SK-N-SH (cell line): ENCODE measurements at regions not wholly inside any gene's neighbourhood (a gene's known extent, or its start where the extent isn't known, plus 50 kb on each side); places are given as distances from the start of the nearest gene placed in this dataset.

Experiments used
- CTCF ChIA-PET: fragments of 300-600, 350-600 bp; formaldehyde crosslinking; extraction: SDS; loops from one replicate; lab custom pipeline; 2021; lab: Yijun Ruan, JAX
- POLR2A ChIA-PET: fragments of 350-600 bp; sonication (Branson Sonifier 250); formaldehyde crosslinking; extraction: SDS; loops from one replicate; lab custom pipeline; 2020; ENCODE audit warnings: antibody characterized with exemption, inconsistent platforms; lab: Yijun Ruan, JAX
- DNase-seq: peaks from one replicate; pipeline ENCODE4 v3.0.0; 2012
- H2AFZ ChIP-seq: fragments of 200-600 bp; sonication (generic); 2 replicates; pipeline ENCODE4 v1.8.1; 2016; ENCODE audit warnings: antibody characterized with exemption, mild to moderate bottlenecking, low read depth
- H3F3A ChIP-seq: fragments of 200-600 bp; sonication (generic); replicated peaks from 2 replicates; pipeline ENCODE3; 2016; ENCODE audit warnings: antibody characterized with exemption, mild to moderate bottlenecking; ENCODE audit not compliant: insufficient read depth
- H3K27ac ChIP-seq, 2 experiments: fragments of 200-500 bp in 1 of 2; fragments of 200-600 bp in 1 of 2; sonication (Bioruptor generic) in 1 of 2; sonication (generic), shearing (Covaris generic) in 1 of 2; 2 replicates each; pipeline versions ENCODE4 v1.5.1 to v1.6.1; 2014 to 2016; ENCODE audit warnings: low read depth in 2 of 2, inconsistent platforms in 1 of 2, low read length in 1 of 2, mild to moderate bottlenecking in 1 of 2, mixed read lengths in 1 of 2
- H3K27me3 ChIP-seq: fragments of 200-600 bp; sonication (generic), shearing (Covaris generic); 2 replicates; pipeline ENCODE4 v1.6.1; 2016; ENCODE audit warnings: mixed run types; ENCODE audit not compliant: insufficient read depth
- H3K36me3 ChIP-seq, 2 experiments: fragments of 200-500 bp in 1 of 2; fragments of 200-600 bp in 1 of 2; sonication (Bioruptor generic) in 1 of 2; sonication (generic) in 1 of 2; replicated peaks in 1 of 2; 2 replicates each; pipeline versions ENCODE3 to v1.5.1; 2014 to 2016; ENCODE audit warnings: low read length in 1 of 2, mild to moderate bottlenecking in 1 of 2; ENCODE audit not compliant: insufficient read depth in 2 of 2, control insufficient read depth in 1 of 2
- H3K4me1 ChIP-seq, 2 experiments: fragments of 200-500 bp in 1 of 2; fragments of 200-600 bp in 1 of 2; sonication (Bioruptor generic) in 1 of 2; sonication (generic), shearing (Covaris generic) in 1 of 2; 2 replicates each; pipeline versions ENCODE4 v1.5.1 to v1.6.1; 2014 to 2016; ENCODE audit warnings: low read depth in 1 of 2, low read length in 1 of 2, mixed run types in 1 of 2; ENCODE audit not compliant: insufficient read depth in 2 of 2, control insufficient read depth in 1 of 2
- H3K4me2 ChIP-seq: fragments of 200-600 bp; sonication (generic), shearing (Covaris generic); 2 replicates; pipeline ENCODE4 v1.6.1; 2017; ENCODE audit warnings: mixed run types
- H3K4me3 ChIP-seq, 2 experiments: fragments of 200-500 bp in 1 of 2; fragments of 200-600 bp in 1 of 2; sonication (Bioruptor generic) in 1 of 2; sonication (generic), shearing (Covaris generic) in 1 of 2; 2 replicates each; pipeline versions ENCODE4 v1.5.1 to v1.8.1; 2014 to 2016; ENCODE audit warnings: low read depth in 2 of 2, inconsistent platforms in 1 of 2, low read length in 1 of 2, mild to moderate bottlenecking in 1 of 2, mixed read lengths in 1 of 2, moderate library complexity in 1 of 2
- H3K79me2 ChIP-seq: fragments of 200-600 bp; sonication (generic); 2 replicates; pipeline ENCODE4 v1.8.1; 2017; ENCODE audit warnings: mild to moderate bottlenecking; ENCODE audit not compliant: insufficient read depth
- H3K9ac ChIP-seq: fragments of 200-600 bp; sonication (generic); 2 replicates; pipeline ENCODE4 v1.6.1; 2017; ENCODE audit warnings: mixed run types
- H3K9me2 ChIP-seq: fragments of 200-600 bp; sonication (generic); 2 replicates; pipeline ENCODE4 v1.6.1; 2017; ENCODE audit warnings: mixed run types
- H3K9me3 ChIP-seq: fragments of 200-600 bp; sonication (generic); 2 replicates; pipeline ENCODE4 v1.6.1; 2017; ENCODE audit warnings: mixed run types, mild to moderate bottlenecking, moderate library complexity
- H4K20me1 ChIP-seq: fragments of 200-600 bp; sonication (generic); 2 replicates; pipeline ENCODE4 v1.6.1; 2017; ENCODE audit warnings: mild to moderate bottlenecking, mixed run types; ENCODE audit not compliant: insufficient read depth
- CHD2 ChIP-seq: fragments of 150-350 bp; IDR thresholded peaks from 2 replicates; pipeline ENCODE4 v1.6.1; 2018; ENCODE audit warnings: low read length; ENCODE audit not compliant: partially characterized antibody
- ELF1 ChIP-seq: IDR thresholded peaks from 2 replicates; pipeline ENCODE4 v1.4.0; 2012
- EZH2phosphoT487 ChIP-seq: fragments of 200-600 bp; sonication (generic); IDR thresholded peaks from 2 replicates; pipeline ENCODE4 v1.6.1; 2017; ENCODE audit warnings: low read depth, mixed run types, mild to moderate bottlenecking, antibody characterized with exemption, moderate library complexity, borderline replicate concordance
- FOSL2 ChIP-seq: IDR thresholded peaks from 2 replicates; pipeline ENCODE4 v1.4.0; 2012; ENCODE audit warnings: low read depth, mild to moderate bottlenecking, moderate library complexity, borderline replicate concordance
- FOXJ3 ChIP-seq: sonication (generic); formaldehyde crosslinking; IDR thresholded peaks from 2 replicates; pipeline ENCODE4 v1.5.1; 2020; ENCODE audit warnings: mild to moderate bottlenecking, missing genetic modification reagents
- FOXM1 ChIP-seq: IDR thresholded peaks from 2 replicates; pipeline ENCODE4 v1.4.0; 2012; ENCODE audit warnings: low read depth, mild to moderate bottlenecking
- JUND ChIP-seq: IDR thresholded peaks from 2 replicates; pipeline ENCODE4 v1.4.0; 2012
- NFIC ChIP-seq: IDR thresholded peaks from 2 replicates; pipeline ENCODE4 v1.4.0; 2012; ENCODE audit warnings: borderline replicate concordance
- NRF1 ChIP-seq: IDR thresholded peaks from 2 replicates; pipeline ENCODE4 v1.6.1; 2012; ENCODE audit warnings: low read depth, mild to moderate bottlenecking, low read length
- RCOR1 ChIP-seq: fragments of 150-350 bp; IDR thresholded peaks from 2 replicates; pipeline ENCODE4 v1.6.1; 2017; ENCODE audit warnings: antibody characterized with exemption, low read length
- RFX5 ChIP-seq: IDR thresholded peaks from 2 replicates; pipeline ENCODE4 v1.6.1; 2012; ENCODE audit warnings: mild to moderate bottlenecking, improper control_type of control experiment, low read length
- SIN3A ChIP-seq: IDR thresholded peaks from 2 replicates; pipeline ENCODE4 v1.6.1; 2012; ENCODE audit warnings: low read depth, mild to moderate bottlenecking, low read length, moderate library complexity, borderline replicate concordance
- SMC3 ChIP-seq: IDR thresholded peaks from 2 replicates; pipeline ENCODE4 v1.6.1; 2012; ENCODE audit warnings: low read depth, low read length, improper control_type of control experiment
- YY1 ChIP-seq: IDR thresholded peaks from 2 replicates; pipeline ENCODE4 v1.4.0; 2012; ENCODE audit warnings: low read depth, mild to moderate bottlenecking
- WGBS: methylation state at CpG from one replicate; pipeline ENCODE4 v1.1.6; 2017; ENCODE audit warnings: low lambda C conversion rate; 5-methylcytosine and 5-hydroxymethylcytosine counted together
- TF ChIP-seq, protein P1 (sequence below): IDR thresholded peaks from 2 replicates; pipeline ENCODE4 v1.4.0; 2012; ENCODE audit warnings: low read depth, borderline replicate concordance
- TF ChIP-seq, protein P2 (sequence below): fragments of 200-600 bp; sonication (generic); IDR thresholded peaks from 2 replicates; pipeline ENCODE4 v1.6.1; 2017; ENCODE audit warnings: antibody characterized with exemption, mild to moderate bottlenecking, moderate library complexity
- TF ChIP-seq, protein P3 (sequence below): fragments of 150-350 bp; IDR thresholded peaks from 2 replicates; pipeline ENCODE4 v1.6.1; 2016; ENCODE audit warnings: mild to moderate bottlenecking, low read depth, low read length
- TF ChIP-seq, protein P4 (sequence below): fragments of 150-350 bp; IDR thresholded peaks from 2 replicates; pipeline ENCODE4 v1.6.1; 2017; ENCODE audit warnings: antibody characterized with exemption, low read length, low read depth, borderline replicate concordance
- TF ChIP-seq, protein P5 (sequence below): IDR thresholded peaks from 2 replicates; pipeline ENCODE4 v1.4.0; 2012; ENCODE audit warnings: low read depth
- TF ChIP-seq, protein P6 (sequence below): IDR thresholded peaks from 2 replicates; pipeline ENCODE4 v1.6.1; 2012; ENCODE audit warnings: mild to moderate bottlenecking, low read depth, low read length, moderate library complexity

DNA sequence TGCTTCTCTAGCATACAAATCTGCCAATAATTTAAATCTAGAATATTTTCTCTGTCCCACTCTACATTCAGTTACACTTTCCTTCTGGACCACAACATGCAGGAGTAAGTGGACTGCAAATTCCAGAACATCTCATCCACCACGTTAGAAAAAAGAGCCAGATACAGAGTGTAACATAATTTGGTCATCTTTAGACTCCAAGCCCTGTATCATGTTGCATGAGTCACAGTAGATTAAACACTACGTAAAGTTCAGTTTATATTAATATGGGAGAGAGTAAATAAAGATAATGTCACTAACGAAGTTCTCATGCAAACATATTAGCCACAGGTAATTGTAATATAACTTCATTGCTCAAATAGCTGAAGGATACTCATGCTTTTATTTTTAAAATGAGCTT is 327.0 kb downstream of the C6orf118 start (continued):
- TF ChIP-seq, protein P1, sequence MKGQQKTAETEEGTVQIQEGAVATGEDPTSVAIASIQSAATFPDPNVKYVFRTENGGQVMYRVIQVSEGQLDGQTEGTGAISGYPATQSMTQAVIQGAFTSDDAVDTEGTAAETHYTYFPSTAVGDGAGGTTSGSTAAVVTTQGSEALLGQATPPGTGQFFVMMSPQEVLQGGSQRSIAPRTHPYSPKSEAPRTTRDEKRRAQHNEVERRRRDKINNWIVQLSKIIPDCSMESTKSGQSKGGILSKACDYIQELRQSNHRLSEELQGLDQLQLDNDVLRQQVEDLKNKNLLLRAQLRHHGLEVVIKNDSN: no peak

DNA sequence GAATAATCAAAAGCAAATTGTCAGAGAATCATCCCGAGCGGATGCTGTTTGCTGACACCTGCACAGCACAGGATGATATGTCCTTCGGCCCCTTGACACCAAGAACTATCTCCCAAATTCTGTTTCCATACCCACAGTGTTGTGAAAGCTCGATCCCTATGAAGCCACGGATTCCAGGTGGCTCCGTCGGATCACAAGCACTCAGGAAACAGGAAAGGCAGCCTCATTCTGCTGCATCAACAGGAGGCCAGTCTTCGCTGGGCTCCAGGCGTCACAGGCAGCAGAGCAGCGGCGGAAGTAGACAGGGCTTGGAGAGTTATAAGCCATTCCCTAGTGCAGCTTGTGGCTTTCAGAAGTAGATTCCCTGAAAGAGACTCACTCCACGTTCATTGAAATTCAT is 342.3 kb downstream of the C6orf118 start:
- Histone ChIP-seq H3K9ac (no peak overlapping the region), H3K27ac (no peak overlapping the region), H3K36me3 (no peaks in the 10 kb centered on the region), H3K4me1 (no peaks in the 10 kb centered on the region), H3K27me3 (no peaks in the 10 kb centered on the region), H3K4me3 (no peak overlapping the region), H3K79me2 (no peaks in the 10 kb centered on the region), H3K9me3 (0 out of 2 replicates have a peak, but pooled peaks cover 5% of the 10 kb centered on the region), H2AFZ (no peak overlapping the region), H3K9me2 (no peaks in the 10 kb centered on the region), H4K20me1 (no peaks in the 10 kb centered on the region), H3K4me2 (no peak overlapping the region), H3F3A (no peaks in the 10 kb centered on the region)
- CTCF ChIA-PET: no interaction called here
- 35% methylated on average over 12 of the region's 12 CpGs for WGBS
- POLR2A ChIA-PET: no interaction called here
- no peak for DNase-seq
- TF ChIP-seq FOXM1 (no peak), ELF1 (no peak), RFX5 (no peak), CHD2 (no peak), FOXJ3 (CRISPR knock-in tag) (no peak), SIN3A (no peak), RCOR1 (no peak), YY1 (no peak), SMC3 (no peak), NFIC (no peak), FOSL2 (no peak), NRF1 (no peak), EZH2phosphoT487 (no peak), JUND (no peak)
- TF ChIP-seq, protein P2, sequence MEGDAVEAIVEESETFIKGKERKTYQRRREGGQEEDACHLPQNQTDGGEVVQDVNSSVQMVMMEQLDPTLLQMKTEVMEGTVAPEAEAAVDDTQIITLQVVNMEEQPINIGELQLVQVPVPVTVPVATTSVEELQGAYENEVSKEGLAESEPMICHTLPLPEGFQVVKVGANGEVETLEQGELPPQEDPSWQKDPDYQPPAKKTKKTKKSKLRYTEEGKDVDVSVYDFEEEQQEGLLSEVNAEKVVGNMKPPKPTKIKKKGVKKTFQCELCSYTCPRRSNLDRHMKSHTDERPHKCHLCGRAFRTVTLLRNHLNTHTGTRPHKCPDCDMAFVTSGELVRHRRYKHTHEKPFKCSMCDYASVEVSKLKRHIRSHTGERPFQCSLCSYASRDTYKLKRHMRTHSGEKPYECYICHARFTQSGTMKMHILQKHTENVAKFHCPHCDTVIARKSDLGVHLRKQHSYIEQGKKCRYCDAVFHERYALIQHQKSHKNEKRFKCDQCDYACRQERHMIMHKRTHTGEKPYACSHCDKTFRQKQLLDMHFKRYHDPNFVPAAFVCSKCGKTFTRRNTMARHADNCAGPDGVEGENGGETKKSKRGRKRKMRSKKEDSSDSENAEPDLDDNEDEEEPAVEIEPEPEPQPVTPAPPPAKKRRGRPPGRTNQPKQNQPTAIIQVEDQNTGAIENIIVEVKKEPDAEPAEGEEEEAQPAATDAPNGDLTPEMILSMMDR: no peak
- TF ChIP-seq, protein P3, sequence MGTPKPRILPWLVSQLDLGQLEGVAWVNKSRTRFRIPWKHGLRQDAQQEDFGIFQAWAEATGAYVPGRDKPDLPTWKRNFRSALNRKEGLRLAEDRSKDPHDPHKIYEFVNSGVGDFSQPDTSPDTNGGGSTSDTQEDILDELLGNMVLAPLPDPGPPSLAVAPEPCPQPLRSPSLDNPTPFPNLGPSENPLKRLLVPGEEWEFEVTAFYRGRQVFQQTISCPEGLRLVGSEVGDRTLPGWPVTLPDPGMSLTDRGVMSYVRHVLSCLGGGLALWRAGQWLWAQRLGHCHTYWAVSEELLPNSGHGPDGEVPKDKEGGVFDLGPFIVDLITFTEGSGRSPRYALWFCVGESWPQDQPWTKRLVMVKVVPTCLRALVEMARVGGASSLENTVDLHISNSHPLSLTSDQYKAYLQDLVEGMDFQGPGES: no peak
- TF ChIP-seq, protein P4, sequence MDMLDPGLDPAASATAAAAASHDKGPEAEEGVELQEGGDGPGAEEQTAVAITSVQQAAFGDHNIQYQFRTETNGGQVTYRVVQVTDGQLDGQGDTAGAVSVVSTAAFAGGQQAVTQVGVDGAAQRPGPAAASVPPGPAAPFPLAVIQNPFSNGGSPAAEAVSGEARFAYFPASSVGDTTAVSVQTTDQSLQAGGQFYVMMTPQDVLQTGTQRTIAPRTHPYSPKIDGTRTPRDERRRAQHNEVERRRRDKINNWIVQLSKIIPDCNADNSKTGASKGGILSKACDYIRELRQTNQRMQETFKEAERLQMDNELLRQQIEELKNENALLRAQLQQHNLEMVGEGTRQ: no peak
- TF ChIP-seq, protein P5, sequence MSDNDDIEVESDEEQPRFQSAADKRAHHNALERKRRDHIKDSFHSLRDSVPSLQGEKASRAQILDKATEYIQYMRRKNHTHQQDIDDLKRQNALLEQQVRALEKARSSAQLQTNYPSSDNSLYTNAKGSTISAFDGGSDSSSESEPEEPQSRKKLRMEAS: no peak
- TF ChIP-seq, protein P1: no peak
- TF ChIP-seq, protein P6, sequence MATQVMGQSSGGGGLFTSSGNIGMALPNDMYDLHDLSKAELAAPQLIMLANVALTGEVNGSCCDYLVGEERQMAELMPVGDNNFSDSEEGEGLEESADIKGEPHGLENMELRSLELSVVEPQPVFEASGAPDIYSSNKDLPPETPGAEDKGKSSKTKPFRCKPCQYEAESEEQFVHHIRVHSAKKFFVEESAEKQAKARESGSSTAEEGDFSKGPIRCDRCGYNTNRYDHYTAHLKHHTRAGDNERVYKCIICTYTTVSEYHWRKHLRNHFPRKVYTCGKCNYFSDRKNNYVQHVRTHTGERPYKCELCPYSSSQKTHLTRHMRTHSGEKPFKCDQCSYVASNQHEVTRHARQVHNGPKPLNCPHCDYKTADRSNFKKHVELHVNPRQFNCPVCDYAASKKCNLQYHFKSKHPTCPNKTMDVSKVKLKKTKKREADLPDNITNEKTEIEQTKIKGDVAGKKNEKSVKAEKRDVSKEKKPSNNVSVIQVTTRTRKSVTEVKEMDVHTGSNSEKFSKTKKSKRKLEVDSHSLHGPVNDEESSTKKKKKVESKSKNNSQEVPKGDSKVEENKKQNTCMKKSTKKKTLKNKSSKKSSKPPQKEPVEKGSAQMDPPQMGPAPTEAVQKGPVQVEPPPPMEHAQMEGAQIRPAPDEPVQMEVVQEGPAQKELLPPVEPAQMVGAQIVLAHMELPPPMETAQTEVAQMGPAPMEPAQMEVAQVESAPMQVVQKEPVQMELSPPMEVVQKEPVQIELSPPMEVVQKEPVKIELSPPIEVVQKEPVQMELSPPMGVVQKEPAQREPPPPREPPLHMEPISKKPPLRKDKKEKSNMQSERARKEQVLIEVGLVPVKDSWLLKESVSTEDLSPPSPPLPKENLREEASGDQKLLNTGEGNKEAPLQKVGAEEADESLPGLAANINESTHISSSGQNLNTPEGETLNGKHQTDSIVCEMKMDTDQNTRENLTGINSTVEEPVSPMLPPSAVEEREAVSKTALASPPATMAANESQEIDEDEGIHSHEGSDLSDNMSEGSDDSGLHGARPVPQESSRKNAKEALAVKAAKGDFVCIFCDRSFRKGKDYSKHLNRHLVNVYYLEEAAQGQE: no peak
